ENCODE measurements at regions not wholly inside any gene's neighbourhood (a gene's known extent, or its start where the extent isn't known, plus 50 kb on each side); places are given as distances from the start of the nearest gene placed in this dataset.

DNA sequence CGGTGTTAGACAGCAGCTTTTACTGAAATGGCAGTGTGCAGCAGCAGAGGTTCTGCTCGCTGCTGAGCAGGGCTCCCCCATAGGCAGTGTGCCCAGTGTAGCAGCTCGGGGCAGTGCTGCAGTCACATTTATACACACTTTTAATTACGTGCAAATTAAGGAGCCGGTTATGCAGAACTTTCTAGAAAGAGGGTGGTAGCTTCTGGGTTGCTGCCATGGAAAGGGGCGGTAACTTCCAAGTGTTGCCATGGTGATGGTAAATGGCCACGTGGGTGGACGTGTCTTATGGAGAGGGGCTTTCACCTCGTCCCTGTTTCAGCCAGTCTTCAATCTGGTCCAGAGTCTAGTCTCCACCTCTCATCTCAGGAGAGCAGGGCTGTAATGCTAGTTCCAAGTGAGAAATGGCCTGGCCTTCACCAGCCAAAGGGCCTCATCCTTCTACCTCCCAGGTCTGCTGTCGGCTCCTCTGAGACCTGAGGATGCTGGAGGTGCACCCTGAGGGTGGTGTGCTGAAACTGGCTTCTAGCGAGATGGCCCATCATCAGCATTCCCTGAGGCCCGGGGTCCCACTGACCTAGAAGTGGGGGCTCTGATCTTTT, 180.5 kb upstream of the PMEPA1 start:
- DNase-seq: no peak

DNA sequence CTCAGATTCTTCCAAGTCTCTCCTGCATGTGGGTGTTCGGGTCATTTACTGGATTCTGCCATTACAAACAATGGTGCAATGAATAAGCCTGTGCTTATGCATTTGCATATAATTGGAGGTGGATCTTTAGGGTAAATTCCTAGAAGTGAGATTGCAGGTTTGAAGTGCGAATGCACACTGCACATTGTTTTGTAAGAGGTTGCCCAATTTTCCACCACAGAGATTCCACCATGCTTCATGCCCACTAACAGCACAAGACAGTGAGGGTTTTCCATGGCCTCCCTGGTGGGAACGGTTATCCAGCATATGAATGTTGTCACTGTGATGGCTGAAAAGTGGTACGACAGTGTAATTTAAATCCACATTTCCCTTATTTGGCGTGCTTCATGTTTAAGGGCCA, 178.8 kb upstream of the PMEPA1 start:
- no peak for DNase-seq

DNA sequence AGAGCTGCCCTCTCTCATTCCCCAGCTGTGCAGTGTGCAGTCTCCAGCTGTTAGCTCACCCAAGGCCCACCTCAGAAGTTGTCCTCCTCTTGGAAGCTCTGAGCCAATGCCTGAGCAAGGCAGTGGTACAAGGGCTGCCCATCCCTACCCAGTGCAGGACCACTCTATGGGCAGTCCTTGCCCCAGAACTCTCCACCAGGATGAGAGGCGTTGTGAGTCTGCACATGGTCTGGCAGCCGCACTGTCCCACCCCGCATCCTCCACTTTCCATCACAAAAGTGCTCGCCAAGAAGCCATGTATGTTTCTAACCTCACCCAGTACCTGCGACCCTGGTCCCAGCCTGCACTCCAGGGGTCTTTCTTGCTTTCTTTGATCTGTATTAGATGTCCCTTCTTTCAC, 175.1 kb upstream of the PMEPA1 start:
- no peak for DNase-seq

DNA sequence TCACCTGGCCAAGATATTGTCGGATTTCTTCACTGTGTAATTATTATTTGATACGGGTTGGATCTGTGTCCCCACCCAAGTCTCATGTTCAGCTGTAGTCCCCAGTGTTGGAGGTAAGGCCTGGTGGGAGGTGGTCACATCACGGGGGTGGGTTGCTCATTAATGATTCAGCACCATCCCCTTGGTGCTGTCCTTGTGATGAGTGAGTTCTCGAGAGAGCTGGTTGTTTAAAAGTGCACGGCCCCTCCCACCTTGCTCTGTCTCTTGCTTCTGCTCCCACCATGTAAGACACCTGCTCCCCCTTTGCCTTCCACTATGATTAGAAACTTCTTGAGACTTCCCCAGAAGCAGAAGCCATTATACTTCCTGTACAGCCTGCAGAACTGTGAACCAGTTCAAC, 173.9 kb upstream of the PMEPA1 start:
- DNase-seq: no peak

DNA sequence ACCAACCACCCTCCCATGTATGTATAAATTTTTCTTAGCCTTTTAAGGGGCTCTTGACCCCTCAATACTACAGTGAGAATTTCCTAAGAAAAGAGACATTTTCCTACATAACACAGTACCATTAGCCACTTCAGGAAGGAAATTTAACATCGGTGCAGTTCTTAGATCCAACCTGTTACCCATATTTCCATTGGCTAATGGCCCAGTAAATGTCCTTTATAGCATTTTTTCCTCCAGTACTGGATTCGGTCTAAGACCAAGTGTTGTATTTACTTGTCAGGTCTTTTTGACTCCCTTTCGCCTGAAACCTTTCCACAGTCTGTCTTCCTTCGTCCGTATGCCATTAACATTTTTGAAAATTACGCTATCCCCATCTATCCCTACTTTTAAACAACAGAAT, 173.4 kb upstream of the PMEPA1 start:
- no peak for DNase-seq

DNA sequence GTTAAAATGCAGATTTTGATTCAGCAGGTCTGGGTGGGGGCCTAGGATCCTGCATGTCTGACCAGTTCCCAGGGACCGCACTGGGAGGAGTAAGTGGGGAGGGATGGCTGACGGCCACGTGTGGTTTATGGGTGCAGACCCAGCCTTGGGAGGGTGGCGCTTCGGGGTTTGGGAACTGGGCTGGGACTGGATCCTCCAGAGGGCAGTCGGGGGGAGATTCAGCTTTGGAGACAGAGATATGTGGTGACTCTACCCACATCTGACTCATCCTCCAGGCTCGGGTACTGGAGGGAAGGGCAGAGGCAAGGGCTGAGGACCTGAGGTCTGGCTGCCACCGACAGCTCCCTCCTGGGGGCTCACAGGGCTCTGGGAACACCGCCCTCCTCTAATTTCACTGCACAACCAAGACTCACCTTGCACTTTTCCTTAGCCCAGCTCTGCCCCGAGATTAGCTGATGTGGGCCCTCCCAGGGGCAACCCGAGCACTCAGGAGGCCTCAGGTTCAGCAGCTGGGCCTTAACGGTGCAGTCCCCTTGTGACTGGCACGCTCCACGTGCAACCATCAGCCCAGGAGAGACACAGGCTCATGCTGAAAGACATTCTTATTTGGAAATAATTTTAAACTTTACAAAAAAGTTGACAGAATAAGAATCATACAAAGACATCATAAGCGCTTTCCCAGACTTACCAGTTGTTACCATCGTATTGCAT, 172.8 kb upstream of the PMEPA1 start:
- DNase-seq: no peak

DNA sequence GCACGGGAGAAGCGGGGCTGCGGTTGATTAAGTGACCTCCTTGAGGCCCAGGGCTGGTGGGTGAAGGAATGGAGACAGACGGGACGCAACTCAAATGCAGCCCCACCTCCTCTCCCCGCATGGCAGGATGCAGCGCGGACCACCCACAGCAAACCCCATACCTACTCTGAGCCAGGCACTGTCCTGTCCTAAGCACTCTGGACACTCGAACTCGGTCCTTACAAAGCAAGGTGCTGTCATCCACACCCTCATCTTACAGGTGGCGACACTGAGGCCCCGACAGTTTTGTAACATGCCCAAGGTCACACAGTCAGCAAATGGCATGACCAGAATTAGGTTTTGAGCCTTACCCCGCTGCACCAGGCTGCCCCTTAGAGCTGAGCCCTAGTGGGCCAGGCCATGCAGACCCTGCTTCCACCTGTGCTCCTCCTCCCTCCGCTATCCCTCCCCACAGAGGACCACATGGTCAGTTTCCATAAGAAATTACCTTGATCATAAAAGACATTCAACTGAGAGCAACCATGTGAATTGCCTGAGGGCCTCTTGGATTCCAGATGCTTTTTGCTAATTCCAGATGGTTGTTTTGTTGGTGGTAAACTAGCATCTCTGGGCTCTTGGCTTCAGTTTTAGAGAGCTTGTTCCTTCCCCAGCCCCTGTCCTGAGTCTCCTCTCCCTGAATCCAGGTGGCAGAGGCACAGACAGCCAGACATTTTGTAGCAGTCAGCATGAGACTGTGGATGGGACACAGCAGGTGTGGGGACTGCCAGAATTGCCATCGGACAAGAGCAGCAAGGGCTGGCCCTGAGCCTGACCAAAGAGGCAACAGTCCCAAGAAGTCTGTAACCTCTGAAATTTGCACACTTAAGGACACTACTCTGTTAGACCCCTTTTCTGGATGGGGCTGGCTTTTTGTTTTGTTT, 171.9 kb upstream of the PMEPA1 start:
- DNase-seq: no peak

DNA sequence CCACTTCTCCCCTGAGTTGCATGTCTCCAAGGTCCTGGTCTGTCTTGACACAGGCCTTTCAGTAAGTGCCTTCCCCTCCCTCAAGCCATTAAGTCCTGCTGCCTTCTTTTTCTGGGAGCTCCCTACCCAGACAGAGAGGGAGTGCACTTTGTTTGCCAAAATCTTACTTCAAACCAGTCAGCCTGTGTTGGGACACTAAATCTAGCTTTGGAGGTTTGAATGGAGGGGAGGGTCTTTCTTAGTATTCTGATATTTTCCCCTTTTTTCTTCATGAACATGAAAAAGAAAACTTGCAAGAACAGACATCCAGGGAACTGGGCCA, 170.7 kb upstream of the PMEPA1 start:
- no peak for DNase-seq

DNA sequence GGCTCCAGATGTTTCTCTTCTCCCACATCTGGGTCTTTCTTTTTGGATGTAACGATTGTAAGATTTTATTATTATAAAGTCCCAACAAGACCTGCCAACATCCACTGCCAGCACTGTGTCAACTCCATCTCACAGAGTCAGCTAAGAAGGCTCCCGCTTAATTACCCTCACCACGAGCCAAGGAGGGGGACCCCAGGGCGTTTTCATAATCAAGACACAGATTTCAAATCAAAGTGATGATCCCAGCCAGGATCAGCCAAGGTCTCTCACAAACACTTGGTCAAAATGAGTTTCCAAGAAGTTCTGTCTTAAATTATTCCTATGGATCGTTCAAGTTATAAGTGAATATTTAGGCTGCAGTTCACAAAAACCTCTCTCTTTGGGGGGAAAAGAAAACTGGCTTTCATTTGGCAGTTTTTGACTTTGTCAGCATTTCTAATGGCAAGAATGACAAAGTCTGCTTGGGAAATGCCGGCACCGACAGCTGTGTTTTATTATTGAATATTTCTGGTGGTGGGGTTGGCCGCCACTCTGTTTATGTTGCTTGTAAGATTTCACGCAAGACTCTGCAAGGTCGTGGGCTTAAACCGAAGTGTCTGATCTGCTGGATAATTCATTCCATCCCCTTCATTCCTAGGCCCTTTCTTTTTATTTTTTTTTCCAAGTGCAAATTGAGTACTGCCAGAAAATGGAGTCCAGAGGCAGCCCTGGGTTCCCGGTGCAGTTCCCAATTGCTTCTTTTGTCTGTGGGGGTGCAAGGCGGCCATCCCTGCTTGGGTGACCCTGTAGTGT, 170.2 kb upstream of the PMEPA1 start:
- no peak for DNase-seq

DNA sequence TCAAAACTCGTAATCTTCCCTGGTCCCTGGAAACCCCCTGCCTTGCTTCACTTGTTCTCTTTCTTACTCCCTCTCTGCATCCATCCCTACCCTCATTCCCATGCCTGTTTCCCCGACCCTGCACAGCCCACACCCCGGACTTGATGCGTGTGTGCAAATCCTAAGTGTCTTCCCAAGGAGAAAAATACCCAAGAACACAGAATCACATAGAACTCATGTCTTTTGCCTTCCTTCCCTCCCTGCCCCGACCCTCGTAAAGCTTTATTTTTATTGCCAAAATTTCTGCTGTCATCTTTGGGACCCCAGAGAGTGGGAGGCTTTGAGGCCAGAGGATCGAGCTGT, 169.6 kb upstream of the PMEPA1 start:
- DNase-seq: no peak

DNA sequence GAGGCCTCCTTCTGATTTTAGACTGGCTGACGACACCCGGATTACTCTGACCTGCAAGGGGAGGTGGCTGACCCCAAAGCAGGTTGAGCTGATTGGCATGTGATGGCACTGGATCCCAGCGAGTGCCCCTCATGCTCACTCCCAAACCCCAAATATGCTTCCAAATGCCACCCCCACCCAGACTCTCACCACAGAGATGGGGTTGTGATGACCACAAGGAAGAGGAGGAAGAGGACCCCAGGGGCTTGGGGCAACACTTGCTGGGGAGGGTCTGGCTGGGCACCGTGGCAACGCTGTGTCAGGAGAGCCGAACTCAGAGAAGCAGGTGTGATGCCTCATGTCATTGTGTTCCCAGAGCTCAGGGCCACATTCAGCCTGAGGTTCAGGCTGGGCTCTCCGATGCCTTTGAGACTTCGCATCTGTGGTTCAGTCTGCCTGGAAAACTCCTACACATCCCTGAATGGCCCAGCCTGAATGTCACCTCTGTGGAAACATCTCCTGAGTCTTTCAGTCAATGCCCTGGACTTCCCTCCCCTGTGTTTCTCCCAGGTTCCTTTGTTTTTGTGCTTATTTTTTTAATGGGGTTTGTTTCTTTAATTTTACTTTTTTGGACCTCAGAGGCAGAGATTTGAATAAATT, 169.1 kb upstream of the PMEPA1 start:
- DNase-seq: no peak

DNA sequence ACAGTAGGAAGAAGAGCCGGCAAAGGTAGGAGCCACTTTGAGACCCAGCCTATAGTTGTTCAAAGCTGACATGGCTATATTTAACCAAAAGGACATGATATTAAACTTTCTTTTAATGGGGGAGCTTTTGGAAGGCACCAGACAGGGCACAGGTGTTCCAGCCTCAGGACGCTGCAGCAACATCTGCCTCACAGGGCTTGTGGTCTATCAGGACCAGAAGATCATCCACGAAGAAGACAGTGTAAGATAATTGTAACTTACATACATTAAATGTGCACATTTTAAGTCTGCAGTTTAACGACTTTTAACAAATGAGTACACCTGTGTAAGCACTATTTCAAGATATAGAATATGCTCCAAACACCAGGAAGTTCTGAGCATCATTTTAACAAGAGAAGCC, 168.2 kb upstream of the PMEPA1 start:
- DNase-seq: no peak

DNA sequence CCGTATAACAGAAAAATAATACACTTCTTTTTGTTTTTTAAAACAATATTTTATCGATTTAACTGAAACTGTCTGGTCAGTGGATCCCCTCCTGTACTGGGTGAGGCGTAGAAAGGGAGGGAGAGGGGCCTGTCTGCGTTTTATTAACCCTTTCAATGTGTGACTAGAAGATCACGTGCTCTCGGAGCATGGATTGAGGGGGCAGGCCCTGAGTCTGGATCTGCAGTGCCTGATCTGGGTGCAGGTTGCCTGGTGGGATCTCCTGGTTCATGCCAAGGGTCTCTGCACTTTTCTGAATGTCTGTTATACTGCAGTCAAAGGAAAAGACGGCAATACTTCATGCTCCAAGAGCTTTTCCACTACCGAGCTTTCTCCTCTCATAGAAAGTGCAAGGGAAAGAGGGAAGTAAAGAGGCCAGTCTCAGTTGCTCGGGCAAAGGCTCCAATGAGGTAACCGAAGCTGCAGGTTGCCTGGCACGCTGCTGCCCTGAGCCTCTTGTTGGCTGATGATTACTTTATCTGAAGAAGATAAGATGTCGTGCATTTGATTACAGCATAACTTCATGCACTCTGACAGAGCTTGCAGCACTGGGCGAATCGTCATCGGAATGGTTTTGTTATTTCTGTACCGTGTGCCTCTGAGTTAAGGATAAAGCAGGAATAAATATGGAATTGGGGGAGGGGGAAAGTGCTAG, 167.5 kb upstream of the PMEPA1 start:
- no peak for DNase-seq

DNA sequence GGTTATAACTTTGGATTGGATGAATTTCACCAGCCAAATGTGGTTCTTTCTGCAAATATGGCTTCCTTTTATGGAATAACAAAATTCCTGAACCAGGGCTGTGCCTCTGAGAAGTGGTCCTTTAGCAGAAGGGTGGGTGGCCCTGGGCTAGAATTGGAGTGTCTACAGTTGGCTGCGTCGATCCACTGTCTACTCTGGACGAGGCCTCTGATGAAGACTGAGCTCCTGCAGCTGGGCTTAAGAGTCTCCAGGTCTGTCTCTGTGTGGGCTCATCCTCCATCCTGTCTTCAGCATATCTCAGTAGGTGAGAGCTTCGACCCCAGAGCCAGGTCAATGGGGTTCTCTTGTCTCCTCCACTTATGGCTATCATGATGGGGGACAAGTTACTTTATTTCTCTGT, 166.3 kb upstream of the PMEPA1 start:
- no peak for DNase-seq

DNA sequence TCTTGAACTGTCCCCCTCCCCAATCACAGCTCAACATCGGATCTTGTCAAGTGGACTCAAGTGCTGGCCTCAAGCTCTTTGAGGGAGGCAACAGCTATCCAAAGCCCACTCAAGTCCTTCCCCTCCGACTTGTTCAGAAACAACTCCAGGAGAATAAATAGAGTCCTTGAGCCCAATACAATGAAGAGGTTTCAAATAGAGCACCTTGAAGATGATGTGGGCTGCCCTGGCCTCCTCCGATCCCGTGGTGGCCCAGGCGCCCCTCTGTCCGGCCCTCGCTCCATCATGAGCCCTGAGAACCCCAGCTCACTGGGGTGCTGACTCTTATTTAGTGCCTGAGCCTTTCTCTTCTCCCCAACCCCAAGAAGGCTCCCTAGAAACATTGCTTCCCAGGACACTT, 164.3 kb upstream of the PMEPA1 start:
- no peak for DNase-seq

DNA sequence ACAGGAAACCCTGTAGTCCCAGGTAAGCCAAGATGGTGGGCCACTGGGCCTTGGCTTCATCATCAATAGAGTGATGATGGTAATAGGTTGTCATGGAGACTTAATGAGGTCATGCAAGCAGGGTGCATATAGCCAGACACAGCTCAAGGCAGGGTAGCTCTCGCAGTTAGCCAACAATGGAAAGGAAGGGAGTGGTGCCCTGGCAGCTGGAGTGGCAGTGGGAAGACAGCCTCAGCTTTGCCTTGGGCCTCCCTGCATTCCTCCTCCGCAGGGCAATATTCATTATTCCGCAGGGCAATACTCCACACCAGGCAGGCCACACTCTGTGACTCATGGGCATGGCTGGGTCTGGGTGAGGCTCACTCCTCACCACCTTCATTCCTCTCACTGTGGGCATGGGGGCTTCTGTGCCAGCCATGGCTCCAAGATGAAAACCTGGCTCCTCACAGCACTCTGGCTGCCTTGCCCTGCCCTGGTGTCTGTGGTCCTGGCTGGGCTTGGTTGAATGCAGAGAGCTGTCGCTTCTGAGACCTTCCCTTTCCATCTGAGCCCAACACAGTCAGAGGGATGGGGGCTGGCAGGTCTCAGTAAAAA, 163.1 kb upstream of the PMEPA1 start:
- no peak for DNase-seq

DNA sequence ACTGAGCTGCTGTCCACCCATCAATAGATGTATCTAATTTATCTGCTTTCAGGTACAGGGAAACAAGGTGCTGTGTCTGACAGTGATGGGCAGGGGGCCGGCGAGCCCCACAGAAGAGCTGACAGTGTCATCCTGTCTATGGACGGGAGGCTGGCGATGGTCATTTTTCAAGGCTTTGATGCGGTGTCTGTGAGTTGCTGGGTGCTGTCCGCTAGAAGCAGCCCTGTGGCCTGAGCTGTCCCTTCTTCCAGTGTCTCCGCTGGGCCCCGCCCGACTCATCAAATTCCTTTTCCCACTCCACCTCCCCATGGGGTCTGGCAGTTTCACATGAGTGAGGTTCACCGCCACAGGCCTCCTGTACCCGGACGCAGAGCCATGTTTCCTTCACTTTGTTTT, 161.4 kb upstream of the PMEPA1 start:
- no peak for DNase-seq

DNA sequence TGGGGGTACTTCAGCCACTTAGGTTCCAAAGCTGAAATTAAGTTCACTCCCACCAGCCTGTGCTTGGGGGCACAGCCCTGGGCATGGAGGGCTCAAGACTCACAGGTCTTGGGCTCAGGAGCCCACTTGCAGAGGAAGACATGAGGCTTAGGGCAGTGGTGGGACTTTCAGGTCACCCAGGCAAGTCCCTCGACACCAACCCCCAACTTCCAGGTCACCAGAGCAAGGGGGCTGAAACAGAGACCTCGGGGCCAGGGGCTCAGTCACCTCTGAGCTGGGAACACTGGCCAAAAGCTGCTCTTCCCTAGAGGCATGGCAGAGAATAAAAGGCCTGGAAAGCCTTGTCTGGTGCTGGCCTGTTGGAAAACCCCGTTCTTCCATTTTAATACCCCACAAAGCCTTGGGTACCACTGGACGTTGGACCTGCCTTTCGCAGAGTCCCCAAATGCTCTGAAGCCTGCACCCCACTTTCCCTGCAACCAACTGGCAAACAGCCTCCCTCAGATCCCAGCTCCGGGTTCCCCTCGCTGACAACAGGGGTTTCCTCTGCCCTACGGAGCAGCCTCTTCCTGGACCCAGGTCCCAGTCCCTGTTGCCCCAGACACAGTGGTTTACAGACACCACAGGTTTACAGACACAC, 160.9 kb upstream of the PMEPA1 start:
- no peak for DNase-seq

DNA sequence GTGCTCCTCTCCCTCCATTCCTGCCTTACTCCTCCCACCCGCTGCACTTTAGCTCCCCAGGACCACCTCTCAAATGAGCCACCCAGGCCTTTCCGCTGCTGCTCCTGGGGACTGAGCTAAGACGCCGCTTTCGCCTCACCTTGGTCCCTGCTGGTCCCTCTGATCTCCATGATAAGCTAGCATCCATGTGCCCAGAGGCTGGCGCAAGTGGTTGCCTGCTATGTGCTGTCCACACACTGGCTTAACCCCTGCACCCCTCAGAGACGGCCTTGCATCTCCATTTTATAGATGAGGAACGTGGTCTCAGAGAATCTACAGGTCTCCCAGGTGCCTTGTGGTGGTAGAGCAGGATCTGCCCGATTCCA, 160.1 kb upstream of the PMEPA1 start:
- no peak for DNase-seq

DNA sequence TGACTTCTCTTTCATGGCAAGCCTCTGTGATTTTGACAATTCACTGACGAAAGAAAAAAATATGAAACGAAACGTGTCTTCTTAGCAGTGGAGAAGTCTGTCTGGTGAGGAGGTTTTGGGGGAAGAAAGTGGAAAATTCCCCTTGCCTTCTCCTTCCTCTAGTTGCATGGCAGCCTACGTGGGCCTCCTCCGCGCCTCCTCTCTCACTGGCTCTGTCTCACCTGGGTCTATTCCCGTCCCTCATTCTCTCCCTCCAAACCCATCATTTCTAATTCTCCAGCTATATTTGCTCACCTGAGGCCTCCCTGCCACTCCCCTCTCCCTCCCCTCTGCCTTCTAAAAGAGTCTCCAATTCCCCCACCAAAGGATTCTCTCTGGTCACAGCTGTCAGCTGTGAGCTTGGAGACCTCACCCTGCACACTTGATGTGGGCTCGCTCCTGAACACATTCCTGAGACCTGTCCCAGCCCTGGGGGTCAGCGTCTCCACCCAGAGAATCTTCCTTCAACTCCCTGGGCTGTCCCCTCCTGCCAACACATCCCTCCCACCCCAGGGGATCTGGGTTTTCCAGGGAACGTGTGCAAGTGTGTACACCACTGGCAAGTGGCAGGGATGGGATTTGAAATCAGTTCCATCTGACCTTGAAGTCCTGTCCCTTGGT, 159.6 kb upstream of the PMEPA1 start:
- no peak for DNase-seq

DNA sequence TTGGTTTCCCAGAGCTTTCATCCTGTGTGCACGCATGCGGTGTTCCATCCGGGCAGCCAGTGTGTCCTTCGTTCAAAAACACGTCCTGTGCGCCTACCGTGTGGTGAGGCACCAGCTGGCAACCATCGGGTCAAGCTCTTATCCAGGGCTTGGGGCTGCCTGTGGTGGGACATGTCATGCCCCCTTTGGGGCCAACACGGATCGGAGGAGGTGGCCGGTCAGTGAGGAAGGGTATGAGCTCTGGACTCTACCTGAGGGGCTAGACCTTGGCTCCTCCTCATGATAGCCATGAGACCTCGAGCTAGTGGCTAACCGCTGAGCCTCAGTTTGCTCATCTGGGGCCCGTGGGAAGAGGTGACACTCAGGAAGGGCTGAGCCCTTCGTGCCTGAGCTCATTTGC, 158.5 kb upstream of the PMEPA1 start:
- no peak for DNase-seq
